ENCODE measurements at regions not wholly inside any gene's neighbourhood (a gene's known extent, or its start where the extent isn't known, plus 50 kb on each side); places are given as distances from the start of the nearest gene placed in this dataset.
A peak's percentile ranks its signal among the peaks of the same experiment; 100 is the strongest.

DNA sequence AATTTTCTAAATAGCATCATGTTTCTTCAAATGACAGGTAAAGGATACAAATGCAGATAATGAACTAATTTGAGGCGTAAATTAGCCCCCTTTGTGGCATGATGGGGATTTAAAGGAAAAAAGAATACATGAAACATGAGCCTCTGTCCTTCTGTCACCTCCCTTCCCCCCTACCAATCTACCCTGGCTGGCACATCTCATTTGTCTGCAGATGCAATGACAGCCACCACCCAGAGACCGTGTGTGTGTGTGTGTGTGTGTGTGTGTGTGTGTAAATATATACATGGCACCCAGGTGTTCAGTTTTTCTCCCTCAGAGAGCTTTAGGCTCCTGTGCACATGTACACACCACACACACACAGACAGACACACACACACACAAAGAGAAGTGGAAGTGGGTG lies 451.1 kb downstream of the RWDD3 start (continued):
- no peak for TF ChIP-seq ZBTB49 (CRISPR knock-in tag; IDR thresholded peaks at IDR 0.05; ENCODE audit: borderline replicate concordance)

GRCh38 chr1:95686217-95686616 lies 452.2 kb downstream of the RWDD3 start:
- no TSS peak for BruUV-seq (replicated peaks)
- ChIA-PET CTCF (ENCODE audit: low intra/inter-chr PET ratio, low total read pairs) (no interaction called here), POLR2A (no interaction called here)
- TF ChIP-seq BORCS8-MEF2B (CRISPR knock-in tag; IDR thresholded peaks at IDR 0.05) = no peak
- TF ChIP-seq NFE2L2 (IDR thresholded peaks at IDR 0.05; ENCODE audit: low read length) = peak; percentile 80
- peak in 1 of 2 experiments; percentile 1; a peak in 1 of 4 replicates for TF ChIP-seq MAFK (conservative IDR thresholded peaks at IDR 0.05 in 1 of 2, IDR thresholded peaks at IDR 0.05 in 1 of 2; ENCODE audit: low read length in 2 of 2)
- Histone ChIP-seq H3K27me3 (ENCODE audit: control insufficient read depth in 1 of 2, insufficient read depth in 2 of 2, low read length in 2 of 2) (no peaks in the 10 kb centered on the region), H3K4me3 (replicated peaks in 1 of 3; ENCODE audit: insufficient read depth in 1 of 3, low read depth in 2 of 3, low read length in 3 of 3) (no peak overlapping the region), H2AFZ (ENCODE audit: low read length) (no peak overlapping the region), H3K4me2 (ENCODE audit: low read depth, low read length) (no peak overlapping the region), H3K36me3 (replicated peaks in 1 of 2; ENCODE audit: control insufficient read depth in 1 of 2, insufficient read depth in 2 of 2, low read length in 2 of 2) (no peaks in the 10 kb centered on the region), H3K4me1 (ENCODE audit: insufficient read depth, low read length) (no peaks in the 10 kb centered on the region), H4K20me1 (ENCODE audit: insufficient read depth, low read length) (no peaks in the 10 kb centered on the region), H3K79me2 (ENCODE audit: insufficient read depth, low read length) (no peaks in the 10 kb centered on the region), H3K9ac (ENCODE audit: insufficient read depth, low read depth, low read length) (no peak overlapping the region), H3K9me3 (ENCODE audit: low read length) (no peaks in the 10 kb centered on the region), H3K27ac (ENCODE audit: extremely low read length, insufficient read depth, low read length) (no peak overlapping the region)
- ATAC-seq (no peak), FAIRE-seq (no peak), DNase-seq (ENCODE audit: low spot score) (no peak)
- in situ Hi-C loops (cut with HindIII; ENCODE audit: extremely low pct_ligation_motif_present, low pct_unique_long_range_greater_than_20kb) = no loop called here
- intact Hi-C loops (cut with micrococcal nuclease; ENCODE audit: unreplicated experiment) = no loop called here
